Calu3 (cell line): ENCODE measurements at regions not wholly inside any gene's neighbourhood (a gene's known extent, or its start where the extent isn't known, plus 50 kb on each side); places are given as distances from the start of the nearest gene placed in this dataset.
"Not testable (repeated sequence)": the region's sequence is repeated elsewhere in the genome, so short reads cannot be mapped to it uniquely, and the experiment has no call there.

ENCODE experiments used
- BruUV-seq: library from RNA; stranded (reverse); fragments of 400-500 nt; replicated peaks from 2 replicates; lab custom pipeline; 2021; lab: Mats Ljungman, UMichigan
- CTCF ChIA-PET: fragments of 300-600 bp; sonication (Branson Sonifier 250); formaldehyde crosslinking; loops from one replicate; lab custom pipeline; 2022; ENCODE audit warnings: antibody characterized with exemption; lab: Charles Lee
- DNase-seq: peaks from one replicate; pipeline ENCODE4 v3.0.0; 2022
- H3K27ac Mint-ChIP-seq: one replicate; pipeline ENCODE4 v1.8.0; 2022; ENCODE audit warnings: mixed read lengths; ENCODE audit not compliant: unreplicated experiment
- H3K27me3 Mint-ChIP-seq: one replicate; pipeline ENCODE4 v1.8.0; 2022; ENCODE audit warnings: mixed read lengths; ENCODE audit not compliant: unreplicated experiment
- H3K36me3 Mint-ChIP-seq: one replicate; pipeline ENCODE4 v1.8.0; 2022; ENCODE audit warnings: mild to moderate bottlenecking, moderate library complexity, mixed read lengths; ENCODE audit not compliant: insufficient read depth, unreplicated experiment
- H3K4me1 Mint-ChIP-seq: one replicate; pipeline ENCODE4 v1.8.0; 2022; ENCODE audit warnings: mild to moderate bottlenecking, low read depth, mixed read lengths; ENCODE audit not compliant: unreplicated experiment
- H3K4me3 Mint-ChIP-seq: one replicate; pipeline ENCODE4 v1.8.0; 2022; ENCODE audit warnings: mild to moderate bottlenecking, low read depth, moderate library complexity, mixed read lengths; ENCODE audit not compliant: unreplicated experiment
- H3K9me3 Mint-ChIP-seq: one replicate; pipeline ENCODE4 v1.8.0; 2022; ENCODE audit warnings: low read depth, mixed read lengths; ENCODE audit not compliant: unreplicated experiment
- intact Hi-C: fragments of 100-400 bp; cut with micrococcal nuclease; formaldehyde crosslinking; loops from one replicate; pipeline ENCODE4 v1.10.0; 2022; ENCODE audit not compliant: unreplicated experiment
- TF ChIP-seq, protein P1 (sequence below): fragments of 200-600 bp; IDR thresholded peaks from one replicate; pipeline ENCODE4 v1.8.0; 2022; ENCODE audit warnings: antibody characterized with exemption; ENCODE audit not compliant: unreplicated experiment

- no TSS peak for BruUV-seq
- intact Hi-C loops = no loop called here
- peaks cover 8% of the 10 kb centered on the region for H3K9me3 Mint-ChIP-seq
- H3K4me1 Mint-ChIP-seq = peaks cover 24% of the 10 kb centered on the region
- CTCF ChIA-PET = interaction anchor here (0.7 kb wide), 1 partner anchor 108 kb away, joined by 3 read pairs; no protein-coding TSS in a partner anchor
- DNase-seq = no peak
- H3K27ac Mint-ChIP-seq = no peak overlapping the region
- no peaks in the 10 kb centered on the region for H3K27me3 Mint-ChIP-seq
- peaks cover 4% of the 10 kb centered on the region for H3K36me3 Mint-ChIP-seq
- TF ChIP-seq, protein P1, sequence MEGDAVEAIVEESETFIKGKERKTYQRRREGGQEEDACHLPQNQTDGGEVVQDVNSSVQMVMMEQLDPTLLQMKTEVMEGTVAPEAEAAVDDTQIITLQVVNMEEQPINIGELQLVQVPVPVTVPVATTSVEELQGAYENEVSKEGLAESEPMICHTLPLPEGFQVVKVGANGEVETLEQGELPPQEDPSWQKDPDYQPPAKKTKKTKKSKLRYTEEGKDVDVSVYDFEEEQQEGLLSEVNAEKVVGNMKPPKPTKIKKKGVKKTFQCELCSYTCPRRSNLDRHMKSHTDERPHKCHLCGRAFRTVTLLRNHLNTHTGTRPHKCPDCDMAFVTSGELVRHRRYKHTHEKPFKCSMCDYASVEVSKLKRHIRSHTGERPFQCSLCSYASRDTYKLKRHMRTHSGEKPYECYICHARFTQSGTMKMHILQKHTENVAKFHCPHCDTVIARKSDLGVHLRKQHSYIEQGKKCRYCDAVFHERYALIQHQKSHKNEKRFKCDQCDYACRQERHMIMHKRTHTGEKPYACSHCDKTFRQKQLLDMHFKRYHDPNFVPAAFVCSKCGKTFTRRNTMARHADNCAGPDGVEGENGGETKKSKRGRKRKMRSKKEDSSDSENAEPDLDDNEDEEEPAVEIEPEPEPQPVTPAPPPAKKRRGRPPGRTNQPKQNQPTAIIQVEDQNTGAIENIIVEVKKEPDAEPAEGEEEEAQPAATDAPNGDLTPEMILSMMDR = no peak
- H3K4me3 Mint-ChIP-seq = no peak overlapping the region
These were observed 65.4 kb upstream of the DLG1 start for GRCh38 chr3:197363553-197364409.

DNA sequence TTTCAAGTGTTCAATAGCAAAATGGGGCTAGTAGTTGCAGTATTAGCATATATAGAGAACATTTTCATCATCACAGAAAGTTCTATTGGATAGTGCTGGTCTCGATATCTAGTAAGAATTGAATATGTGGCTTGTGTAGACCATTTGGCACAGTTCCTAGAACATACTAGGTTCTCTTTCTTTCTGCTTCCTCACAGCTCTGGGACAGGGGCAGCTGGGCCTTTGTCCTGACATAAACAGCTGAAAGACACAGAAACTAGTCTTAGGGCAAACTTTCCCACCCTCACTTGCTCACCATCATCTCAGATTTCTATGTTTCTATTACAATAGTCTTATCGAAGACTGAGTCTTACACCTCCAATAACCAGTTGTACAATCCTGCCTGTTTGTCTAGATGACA, 63.7 kb upstream of the DLG1 start:
- no TSS peak for BruUV-seq
- intact Hi-C loops = no loop called here

DNA sequence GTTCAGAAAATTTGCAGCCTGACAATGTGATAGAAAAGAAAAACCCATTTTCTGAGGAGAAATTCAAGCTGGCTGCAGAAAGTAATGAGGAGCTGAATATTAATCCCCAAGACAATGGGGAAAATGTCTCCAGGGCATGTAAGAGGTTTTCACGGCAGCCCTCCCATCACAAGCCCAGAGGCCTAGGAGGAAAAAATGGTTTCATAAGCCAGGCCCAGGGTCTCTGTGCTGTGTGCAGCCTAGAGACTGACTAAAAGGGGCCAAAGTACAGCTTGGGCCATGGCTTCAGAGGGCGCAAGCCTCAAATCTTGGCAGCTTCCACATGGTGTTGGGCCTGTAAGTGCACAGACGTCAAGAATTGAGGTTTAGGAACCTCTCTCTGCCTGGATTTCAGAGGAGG, 61.7 kb upstream of the DLG1 start:
- H3K27ac Mint-ChIP-seq, BruUV-seq, H3K36me3 Mint-ChIP-seq, DNase-seq, H3K4me1 Mint-ChIP-seq, intact Hi-C loops, CTCF ChIA-PET, H3K9me3 Mint-ChIP-seq, H3K4me3 Mint-ChIP-seq, H3K27me3 Mint-ChIP-seq: not testable (repeated sequence)

More for the DNA sequence above, 63.7 kb upstream of the DLG1 start:
- Mint-ChIP-seq H3K27ac (no peak overlapping the region), H3K4me1 (peaks cover 16% of the 10 kb centered on the region), H3K4me3 (no peak overlapping the region), H3K27me3 (no peaks in the 10 kb centered on the region), H3K36me3 (peaks cover 4% of the 10 kb centered on the region), H3K9me3 (peaks cover 9% of the 10 kb centered on the region)
- CTCF ChIA-PET = no interaction called here
- DNase-seq = no peak
- TF ChIP-seq, protein P1 = no peak

- CTCF ChIA-PET, H3K27me3 Mint-ChIP-seq, H3K27ac Mint-ChIP-seq, DNase-seq, H3K36me3 Mint-ChIP-seq, H3K4me3 Mint-ChIP-seq, intact Hi-C loops, H3K9me3 Mint-ChIP-seq, BruUV-seq, H3K4me1 Mint-ChIP-seq: not testable (repeated sequence)
These were observed 61.1 kb upstream of the DLG1 start for GRCh38 chr3:197359476-197359875.

DNA sequence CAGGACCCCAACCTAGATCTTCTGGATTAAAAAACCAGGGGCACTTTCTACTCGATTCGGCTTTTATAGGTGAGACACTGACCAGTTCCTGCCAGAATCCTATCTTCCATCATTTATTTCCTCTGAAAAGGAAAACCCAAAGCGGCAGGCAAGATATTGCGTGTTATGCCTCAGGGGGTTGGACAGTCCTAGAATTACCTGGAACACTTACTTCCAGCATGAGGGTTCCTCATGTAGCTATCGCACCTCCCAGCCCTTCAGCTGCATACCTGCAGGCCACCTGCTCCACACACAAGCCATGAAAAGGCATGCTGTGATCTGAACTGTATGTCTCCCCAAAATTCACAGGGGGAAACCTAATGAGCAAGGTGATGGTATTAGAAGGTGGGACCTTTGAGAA, 58.3 kb upstream of the DLG1 start:
- BruUV-seq = no TSS peak
- Mint-ChIP-seq H3K9me3 (peaks cover 9% of the 10 kb centered on the region), H3K4me3 (no peak overlapping the region), H3K4me1 (peaks cover 9% of the 10 kb centered on the region), H3K27ac (no peak overlapping the region), H3K27me3 (peaks cover 16% of the 10 kb centered on the region), H3K36me3 (no peaks in the 10 kb centered on the region)
- intact Hi-C loops = no loop called here
- CTCF ChIA-PET = no interaction called here
- no peak for DNase-seq
- TF ChIP-seq, protein P1 = no peak
